SK-N-SH (cell line): ENCODE measurements at regions not wholly inside any gene's neighbourhood (a gene's known extent, or its start where the extent isn't known, plus 50 kb on each side); places are given as distances from the start of the nearest gene placed in this dataset.

Experiments
- CTCF ChIA-PET: fragments of 300-600, 350-600 bp; formaldehyde crosslinking; extraction: SDS; loops from one replicate; lab custom pipeline; 2021; lab: Yijun Ruan, JAX
- POLR2A ChIA-PET: fragments of 350-600 bp; sonication (Branson Sonifier 250); formaldehyde crosslinking; extraction: SDS; loops from one replicate; lab custom pipeline; 2020; ENCODE audit warnings: antibody characterized with exemption, inconsistent platforms; lab: Yijun Ruan, JAX
- DNase-seq: peaks from one replicate; pipeline ENCODE4 v3.0.0; 2012
- H2AFZ ChIP-seq: fragments of 200-600 bp; sonication (generic); 2 replicates; pipeline ENCODE4 v1.8.1; 2016; ENCODE audit warnings: antibody characterized with exemption, mild to moderate bottlenecking, low read depth
- H3F3A ChIP-seq: fragments of 200-600 bp; sonication (generic); replicated peaks from 2 replicates; pipeline ENCODE3; 2016; ENCODE audit warnings: antibody characterized with exemption, mild to moderate bottlenecking; ENCODE audit not compliant: insufficient read depth
- H3K27ac ChIP-seq, 2 experiments: fragments of 200-500 bp in 1 of 2; fragments of 200-600 bp in 1 of 2; sonication (Bioruptor generic) in 1 of 2; sonication (generic), shearing (Covaris generic) in 1 of 2; 2 replicates each; pipeline versions ENCODE4 v1.5.1 to v1.6.1; 2014 to 2016; ENCODE audit warnings: low read depth in 2 of 2, inconsistent platforms in 1 of 2, low read length in 1 of 2, mild to moderate bottlenecking in 1 of 2, mixed read lengths in 1 of 2
- H3K27me3 ChIP-seq: fragments of 200-600 bp; sonication (generic), shearing (Covaris generic); 2 replicates; pipeline ENCODE4 v1.6.1; 2016; ENCODE audit warnings: mixed run types; ENCODE audit not compliant: insufficient read depth
- H3K36me3 ChIP-seq, 2 experiments: fragments of 200-500 bp in 1 of 2; fragments of 200-600 bp in 1 of 2; sonication (Bioruptor generic) in 1 of 2; sonication (generic) in 1 of 2; replicated peaks in 1 of 2; 2 replicates each; pipeline versions ENCODE3 to v1.5.1; 2014 to 2016; ENCODE audit warnings: low read length in 1 of 2, mild to moderate bottlenecking in 1 of 2; ENCODE audit not compliant: insufficient read depth in 2 of 2, control insufficient read depth in 1 of 2
- H3K4me1 ChIP-seq, 2 experiments: fragments of 200-500 bp in 1 of 2; fragments of 200-600 bp in 1 of 2; sonication (Bioruptor generic) in 1 of 2; sonication (generic), shearing (Covaris generic) in 1 of 2; 2 replicates each; pipeline versions ENCODE4 v1.5.1 to v1.6.1; 2014 to 2016; ENCODE audit warnings: low read depth in 1 of 2, low read length in 1 of 2, mixed run types in 1 of 2; ENCODE audit not compliant: insufficient read depth in 2 of 2, control insufficient read depth in 1 of 2
- H3K4me2 ChIP-seq: fragments of 200-600 bp; sonication (generic), shearing (Covaris generic); 2 replicates; pipeline ENCODE4 v1.6.1; 2017; ENCODE audit warnings: mixed run types
- H3K4me3 ChIP-seq, 2 experiments: fragments of 200-500 bp in 1 of 2; fragments of 200-600 bp in 1 of 2; sonication (Bioruptor generic) in 1 of 2; sonication (generic), shearing (Covaris generic) in 1 of 2; 2 replicates each; pipeline versions ENCODE4 v1.5.1 to v1.8.1; 2014 to 2016; ENCODE audit warnings: low read depth in 2 of 2, inconsistent platforms in 1 of 2, low read length in 1 of 2, mild to moderate bottlenecking in 1 of 2, mixed read lengths in 1 of 2, moderate library complexity in 1 of 2
- H3K79me2 ChIP-seq: fragments of 200-600 bp; sonication (generic); 2 replicates; pipeline ENCODE4 v1.8.1; 2017; ENCODE audit warnings: mild to moderate bottlenecking; ENCODE audit not compliant: insufficient read depth
- H3K9ac ChIP-seq: fragments of 200-600 bp; sonication (generic); 2 replicates; pipeline ENCODE4 v1.6.1; 2017; ENCODE audit warnings: mixed run types
- H3K9me2 ChIP-seq: fragments of 200-600 bp; sonication (generic); 2 replicates; pipeline ENCODE4 v1.6.1; 2017; ENCODE audit warnings: mixed run types
- H3K9me3 ChIP-seq: fragments of 200-600 bp; sonication (generic); 2 replicates; pipeline ENCODE4 v1.6.1; 2017; ENCODE audit warnings: mixed run types, mild to moderate bottlenecking, moderate library complexity
- H4K20me1 ChIP-seq: fragments of 200-600 bp; sonication (generic); 2 replicates; pipeline ENCODE4 v1.6.1; 2017; ENCODE audit warnings: mild to moderate bottlenecking, mixed run types; ENCODE audit not compliant: insufficient read depth
- ELF1 ChIP-seq: IDR thresholded peaks from 2 replicates; pipeline ENCODE4 v1.4.0; 2012
- EP300 ChIP-seq, 2 experiments: IDR thresholded peaks; 2 replicates each; pipeline versions ENCODE4 v1.4.0 to v1.6.1; 2012; ENCODE audit warnings: borderline replicate concordance in 1 of 2, low read depth in 1 of 2, low read length in 1 of 2
- FOSL2 ChIP-seq: IDR thresholded peaks from 2 replicates; pipeline ENCODE4 v1.4.0; 2012; ENCODE audit warnings: low read depth, mild to moderate bottlenecking, moderate library complexity, borderline replicate concordance
- FOXJ3 ChIP-seq: sonication (generic); formaldehyde crosslinking; IDR thresholded peaks from 2 replicates; pipeline ENCODE4 v1.5.1; 2020; ENCODE audit warnings: mild to moderate bottlenecking, missing genetic modification reagents
- FOXM1 ChIP-seq: IDR thresholded peaks from 2 replicates; pipeline ENCODE4 v1.4.0; 2012; ENCODE audit warnings: low read depth, mild to moderate bottlenecking
- GABPA ChIP-seq: IDR thresholded peaks from 2 replicates; pipeline ENCODE4 v1.4.0; 2012; ENCODE audit warnings: low read depth, mild to moderate bottlenecking
- GATA2 ChIP-seq: sonication (generic); formaldehyde crosslinking; IDR thresholded peaks from 2 replicates; pipeline ENCODE4 v1.5.0; 2020; ENCODE audit warnings: mild to moderate bottlenecking, missing genetic modification reagents
- JUND ChIP-seq: IDR thresholded peaks from 2 replicates; pipeline ENCODE4 v1.4.0; 2012
- MAX ChIP-seq: IDR thresholded peaks from 2 replicates; pipeline ENCODE4 v1.4.0; 2012; ENCODE audit warnings: low read depth
- MEF2A ChIP-seq: IDR thresholded peaks from 2 replicates; pipeline ENCODE4 v1.4.0; 2012; ENCODE audit warnings: low read depth, borderline replicate concordance
- RAD21 ChIP-seq: IDR thresholded peaks from 2 replicates; pipeline ENCODE4 v1.6.1; 2012; ENCODE audit warnings: mild to moderate bottlenecking, low read length
- RCOR1 ChIP-seq: fragments of 150-350 bp; IDR thresholded peaks from 2 replicates; pipeline ENCODE4 v1.6.1; 2017; ENCODE audit warnings: antibody characterized with exemption, low read length
- RXRA ChIP-seq: IDR thresholded peaks from 2 replicates; pipeline ENCODE4 v1.4.0; 2012; ENCODE audit warnings: low read depth, mild to moderate bottlenecking, borderline replicate concordance
- SIN3A ChIP-seq: IDR thresholded peaks from 2 replicates; pipeline ENCODE4 v1.6.1; 2012; ENCODE audit warnings: low read depth, mild to moderate bottlenecking, low read length, moderate library complexity, borderline replicate concordance
- SMC3 ChIP-seq: IDR thresholded peaks from 2 replicates; pipeline ENCODE4 v1.6.1; 2012; ENCODE audit warnings: low read depth, low read length, improper control_type of control experiment
- TCF12 ChIP-seq: IDR thresholded peaks from 2 replicates; pipeline ENCODE4 v1.4.0; 2012
- TEAD4 ChIP-seq: IDR thresholded peaks from 2 replicates; pipeline ENCODE4 v1.4.0; 2012; ENCODE audit warnings: mild to moderate bottlenecking, borderline replicate concordance; ENCODE audit not compliant: insufficient read depth
- YY1 ChIP-seq: IDR thresholded peaks from 2 replicates; pipeline ENCODE4 v1.4.0; 2012; ENCODE audit warnings: low read depth, mild to moderate bottlenecking
- ZBTB33 ChIP-seq: IDR thresholded peaks from 2 replicates; pipeline ENCODE4 v1.4.0; 2012; ENCODE audit warnings: low read depth, borderline replicate concordance
- WGBS: methylation state at CpG from one replicate; pipeline ENCODE4 v1.1.6; 2017; ENCODE audit warnings: low lambda C conversion rate; 5-methylcytosine and 5-hydroxymethylcytosine counted together
- TF ChIP-seq, protein P1 (sequence below): fragments of 200-600 bp; sonication (generic); IDR thresholded peaks from 2 replicates; pipeline ENCODE4 v1.6.1; 2017; ENCODE audit warnings: antibody characterized with exemption, mild to moderate bottlenecking, moderate library complexity
- TF ChIP-seq, protein P2 (sequence below): IDR thresholded peaks from 2 replicates; pipeline ENCODE4 v1.6.1; 2012; ENCODE audit warnings: mild to moderate bottlenecking, low read depth, low read length, moderate library complexity

GRCh38 chr11:100586361-100587101 is 100.6 kb upstream of the ARHGAP42 start:
- no peak for TF ChIP-seq FOXJ3 (CRISPR knock-in tag)
- no peak for TF ChIP-seq RAD21
- no peak for TF ChIP-seq SIN3A
- TF ChIP-seq SMC3, result no peak
- TF ChIP-seq ELF1, result no peak
- no peak for TF ChIP-seq MEF2A
- no peak for TF ChIP-seq ZBTB33
- no peak for TF ChIP-seq EP300 (IDR thresholded peaks at IDR 0.05; ENCODE audit: borderline replicate concordance in 1 of 2, low read depth in 1 of 2, low read length in 1 of 2)
- no peak for TF ChIP-seq MAX
- no peak for TF ChIP-seq RCOR1
- TF ChIP-seq FOSL2, result no peak
- no peak for TF ChIP-seq GABPA
- no peak for TF ChIP-seq TCF12
- H2AFZ ChIP-seq, result no peak overlapping the region
- no peaks in the 10 kb centered on the region for H3K9me2 ChIP-seq
- ChIA-PET CTCF (interaction anchor here (1.7 kb wide), 1 partner anchor 10 kb away, joined by 3 read pairs; no protein-coding TSS in a partner anchor), POLR2A (no interaction called here)
- H3K79me2 ChIP-seq, result no peaks in the 10 kb centered on the region
- no peaks in the 10 kb centered on the region for H3K4me1 ChIP-seq
- H3K27ac ChIP-seq, result no peak overlapping the region
- no peak overlapping the region for H3K4me2 ChIP-seq
- WGBS, result 0% methylated on average over 2 of the region's 2 CpGs
- H3K36me3 ChIP-seq, result no peaks in the 10 kb centered on the region
- H4K20me1 ChIP-seq, result no peaks in the 10 kb centered on the region
- H3K4me3 ChIP-seq, result no peak overlapping the region
- H3K9ac ChIP-seq, result no peak overlapping the region
- H3K27me3 ChIP-seq, result peaks cover 3% of the 10 kb centered on the region; the same call in 1 of the 2 replicates
- no peaks in the 10 kb centered on the region for H3K9me3 ChIP-seq
- DNase-seq, result no peak
- no peaks in the 10 kb centered on the region for H3F3A ChIP-seq

GRCh38 chr11:100592619-100593260 is 94.3 kb upstream of the ARHGAP42 start:
- Histone ChIP-seq H2AFZ (no peak overlapping the region), H3K27ac (no peak overlapping the region), H3K9ac (no peak overlapping the region), H3K4me3 (no peak overlapping the region), H3K36me3 (no peaks in the 10 kb centered on the region), H3K4me1 (no peaks in the 10 kb centered on the region), H3K27me3 (no peaks in the 10 kb centered on the region; the same call in 1 of the 2 replicates), H3K4me2 (no peak overlapping the region), H3K9me3 (no peaks in the 10 kb centered on the region), H3K79me2 (no peaks in the 10 kb centered on the region), H3F3A (no peaks in the 10 kb centered on the region), H4K20me1 (no peaks in the 10 kb centered on the region), H3K9me2 (no peaks in the 10 kb centered on the region)
- 9% methylated on average over 6 of the region's 6 CpGs for WGBS
- DNase-seq, result no peak
- ChIA-PET POLR2A (no interaction called here), CTCF (interaction anchor here (1.0 kb wide), 1 partner anchor 16 kb away, joined by 3 read pairs; no protein-coding TSS in a partner anchor)
- TF ChIP-seq SMC3 (no peak), FOXM1 (no peak), YY1 (no peak), RXRA (no peak), GATA2 (CRISPR knock-in tag) (no peak), JUND (no peak), TEAD4 (no peak)
- TF ChIP-seq, protein P1, sequence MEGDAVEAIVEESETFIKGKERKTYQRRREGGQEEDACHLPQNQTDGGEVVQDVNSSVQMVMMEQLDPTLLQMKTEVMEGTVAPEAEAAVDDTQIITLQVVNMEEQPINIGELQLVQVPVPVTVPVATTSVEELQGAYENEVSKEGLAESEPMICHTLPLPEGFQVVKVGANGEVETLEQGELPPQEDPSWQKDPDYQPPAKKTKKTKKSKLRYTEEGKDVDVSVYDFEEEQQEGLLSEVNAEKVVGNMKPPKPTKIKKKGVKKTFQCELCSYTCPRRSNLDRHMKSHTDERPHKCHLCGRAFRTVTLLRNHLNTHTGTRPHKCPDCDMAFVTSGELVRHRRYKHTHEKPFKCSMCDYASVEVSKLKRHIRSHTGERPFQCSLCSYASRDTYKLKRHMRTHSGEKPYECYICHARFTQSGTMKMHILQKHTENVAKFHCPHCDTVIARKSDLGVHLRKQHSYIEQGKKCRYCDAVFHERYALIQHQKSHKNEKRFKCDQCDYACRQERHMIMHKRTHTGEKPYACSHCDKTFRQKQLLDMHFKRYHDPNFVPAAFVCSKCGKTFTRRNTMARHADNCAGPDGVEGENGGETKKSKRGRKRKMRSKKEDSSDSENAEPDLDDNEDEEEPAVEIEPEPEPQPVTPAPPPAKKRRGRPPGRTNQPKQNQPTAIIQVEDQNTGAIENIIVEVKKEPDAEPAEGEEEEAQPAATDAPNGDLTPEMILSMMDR, result no peak
- TF ChIP-seq, protein P2, sequence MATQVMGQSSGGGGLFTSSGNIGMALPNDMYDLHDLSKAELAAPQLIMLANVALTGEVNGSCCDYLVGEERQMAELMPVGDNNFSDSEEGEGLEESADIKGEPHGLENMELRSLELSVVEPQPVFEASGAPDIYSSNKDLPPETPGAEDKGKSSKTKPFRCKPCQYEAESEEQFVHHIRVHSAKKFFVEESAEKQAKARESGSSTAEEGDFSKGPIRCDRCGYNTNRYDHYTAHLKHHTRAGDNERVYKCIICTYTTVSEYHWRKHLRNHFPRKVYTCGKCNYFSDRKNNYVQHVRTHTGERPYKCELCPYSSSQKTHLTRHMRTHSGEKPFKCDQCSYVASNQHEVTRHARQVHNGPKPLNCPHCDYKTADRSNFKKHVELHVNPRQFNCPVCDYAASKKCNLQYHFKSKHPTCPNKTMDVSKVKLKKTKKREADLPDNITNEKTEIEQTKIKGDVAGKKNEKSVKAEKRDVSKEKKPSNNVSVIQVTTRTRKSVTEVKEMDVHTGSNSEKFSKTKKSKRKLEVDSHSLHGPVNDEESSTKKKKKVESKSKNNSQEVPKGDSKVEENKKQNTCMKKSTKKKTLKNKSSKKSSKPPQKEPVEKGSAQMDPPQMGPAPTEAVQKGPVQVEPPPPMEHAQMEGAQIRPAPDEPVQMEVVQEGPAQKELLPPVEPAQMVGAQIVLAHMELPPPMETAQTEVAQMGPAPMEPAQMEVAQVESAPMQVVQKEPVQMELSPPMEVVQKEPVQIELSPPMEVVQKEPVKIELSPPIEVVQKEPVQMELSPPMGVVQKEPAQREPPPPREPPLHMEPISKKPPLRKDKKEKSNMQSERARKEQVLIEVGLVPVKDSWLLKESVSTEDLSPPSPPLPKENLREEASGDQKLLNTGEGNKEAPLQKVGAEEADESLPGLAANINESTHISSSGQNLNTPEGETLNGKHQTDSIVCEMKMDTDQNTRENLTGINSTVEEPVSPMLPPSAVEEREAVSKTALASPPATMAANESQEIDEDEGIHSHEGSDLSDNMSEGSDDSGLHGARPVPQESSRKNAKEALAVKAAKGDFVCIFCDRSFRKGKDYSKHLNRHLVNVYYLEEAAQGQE, result no peak
